H9 (cell line): ENCODE measurements at regions not wholly inside any gene's neighbourhood (a gene's known extent, or its start where the extent isn't known, plus 50 kb on each side); places are given as distances from the start of the nearest gene placed in this dataset.

Source experiments
- DNase-seq: peaks from one replicate; pipeline ENCODE4 v3.0.0-alpha.2; 2017
- H2AFZ ChIP-seq: one replicate; pipeline ENCODE4 v1.6.1; 2013; ENCODE audit warnings: mild to moderate bottlenecking, low read length, control low read depth, moderate library complexity
- H2AK5ac ChIP-seq: 2 replicates; pipeline ENCODE4 v1.6.1; 2013; ENCODE audit warnings: low read length, control low read depth, mixed read lengths; ENCODE audit not compliant: insufficient read length
- H2BK120ac ChIP-seq: one replicate; pipeline ENCODE4 v1.6.1; 2013; ENCODE audit warnings: low read depth, mild to moderate bottlenecking, low read length, control low read depth, inconsistent platforms; ENCODE audit not compliant: poor library complexity, severe bottlenecking
- H2BK12ac ChIP-seq: 2 replicates; pipeline ENCODE4 v1.6.1; 2013; ENCODE audit warnings: low read length, control low read depth, mixed read lengths, low read depth; ENCODE audit not compliant: insufficient read length
- H2BK15ac ChIP-seq: 2 replicates; pipeline ENCODE4 v1.6.1; 2013; ENCODE audit warnings: low read depth, low read length, control low read depth
- H2BK20ac ChIP-seq: one replicate; pipeline ENCODE4 v1.6.1; 2013; ENCODE audit warnings: low read depth, mild to moderate bottlenecking, low read length, control low read depth, inconsistent platforms; ENCODE audit not compliant: poor library complexity, severe bottlenecking
- H2BK5ac ChIP-seq: 2 replicates; pipeline ENCODE4 v1.6.1; 2013; ENCODE audit warnings: low read length, control low read depth, mixed read lengths; ENCODE audit not compliant: insufficient read length
- H3K14ac ChIP-seq: 2 replicates; pipeline ENCODE4 v1.6.1; 2013; ENCODE audit warnings: low read length, control low read depth; ENCODE audit not compliant: insufficient read depth
- H3K18ac ChIP-seq: 2 replicates; pipeline ENCODE4 v1.6.1; 2013; ENCODE audit warnings: low read depth, mild to moderate bottlenecking, mixed read lengths, low read length, control low read depth; ENCODE audit not compliant: insufficient read length
- H3K23ac ChIP-seq: 2 replicates; pipeline ENCODE4 v1.6.1; 2013; ENCODE audit warnings: low read length, control low read depth, mixed read lengths, low read depth; ENCODE audit not compliant: insufficient read length
- H3K23me2 ChIP-seq: 2 replicates; pipeline ENCODE4 v1.6.1; 2013; ENCODE audit warnings: low read depth, mild to moderate bottlenecking, mixed read lengths, low read length, control low read depth; ENCODE audit not compliant: insufficient read length, poor library complexity, severe bottlenecking
- H3K27ac ChIP-seq: 2 replicates; pipeline ENCODE4 v1.5.1; 2013; ENCODE audit warnings: low read length, control low read depth, mixed read lengths, low read depth; ENCODE audit not compliant: insufficient read length
- H3K27me3 ChIP-seq: 2 replicates; pipeline ENCODE4 v1.6.1; 2013; ENCODE audit warnings: low read length, control low read depth, inconsistent platforms; ENCODE audit not compliant: insufficient read depth
- H3K4ac ChIP-seq: 2 replicates; pipeline ENCODE4 v1.6.1; 2013; ENCODE audit warnings: low read depth, mild to moderate bottlenecking, control low read depth, inconsistent platforms, low read length, moderate library complexity
- H3K4me1 ChIP-seq: 2 replicates; pipeline ENCODE4 v1.6.1; 2013; ENCODE audit warnings: low read length, control low read depth, inconsistent platforms; ENCODE audit not compliant: insufficient read depth
- H3K4me2 ChIP-seq: 2 replicates; pipeline ENCODE4 v1.6.1; 2013; ENCODE audit warnings: low read length, control low read depth, mixed read lengths; ENCODE audit not compliant: insufficient read length, insufficient read depth
- H3K56ac ChIP-seq: 2 replicates; pipeline ENCODE4 v1.6.1; 2013; ENCODE audit warnings: low read depth, mild to moderate bottlenecking, mixed read lengths, low read length, control low read depth; ENCODE audit not compliant: insufficient read length
- H3K79me1 ChIP-seq: 2 replicates; pipeline ENCODE4 v1.6.1; 2013; ENCODE audit warnings: low read depth, mild to moderate bottlenecking, moderate library complexity, low read length, control low read depth, inconsistent platforms; ENCODE audit not compliant: insufficient read depth, poor library complexity, severe bottlenecking
- H3K79me2 ChIP-seq: 2 replicates; pipeline ENCODE4 v1.6.1; 2013; ENCODE audit warnings: low read length, control low read depth, inconsistent platforms; ENCODE audit not compliant: insufficient read depth
- H3K9ac ChIP-seq: 2 replicates; pipeline ENCODE4 v1.6.1; 2013; ENCODE audit warnings: low read length, control low read depth, mixed read lengths; ENCODE audit not compliant: insufficient read length; ENCODE audit errors: extremely low read depth
- H3K9me3 ChIP-seq: one replicate; pipeline ENCODE4 v1.6.1; 2013; ENCODE audit warnings: low read depth, low read length, inconsistent platforms; ENCODE audit not compliant: control insufficient read depth
- H3T11ph ChIP-seq: one replicate; pipeline ENCODE4 v1.6.1; 2013; ENCODE audit warnings: mild to moderate bottlenecking, low read length, control low read depth, inconsistent platforms
- H4K20me1 ChIP-seq: one replicate; pipeline ENCODE4 v1.6.1; 2013; ENCODE audit not compliant: control insufficient read depth, insufficient read length, insufficient read depth
- H4K5ac ChIP-seq: 2 replicates; pipeline ENCODE4 v1.6.1; 2013; ENCODE audit warnings: low read depth, mild to moderate bottlenecking, mixed read lengths, low read length, control low read depth; ENCODE audit not compliant: insufficient read length
- H4K8ac ChIP-seq: replicated peaks from 2 replicates; pipeline ENCODE4 v1.6.1; 2013; ENCODE audit warnings: low read length, control low read depth, mixed read lengths, low read depth; ENCODE audit not compliant: insufficient read length
- H4K91ac ChIP-seq: 2 replicates; pipeline ENCODE4 v1.6.1; 2013; ENCODE audit warnings: low read depth, mild to moderate bottlenecking, moderate library complexity, mixed read lengths, low read length, control low read depth; ENCODE audit not compliant: insufficient read length
- H3K27ac Mint-ChIP-seq, 3 experiments: 2 replicates in 2 of 3; 3 replicates in 1 of 3; pipeline ENCODE4 v1.8.0; 2020 to 2021; ENCODE audit warnings: mixed read lengths in 3 of 3, mild to moderate bottlenecking in 1 of 3, moderate library complexity in 1 of 3
- H3K27me3 Mint-ChIP-seq: 2 replicates; pipeline ENCODE4 v1.8.0; 2021; ENCODE audit warnings: low read depth, mild to moderate bottlenecking, moderate library complexity, mixed read lengths
- H3K36me3 Mint-ChIP-seq, 3 experiments: 2 replicates in 2 of 3; 3 replicates in 1 of 3; pipeline ENCODE4 v1.8.0; 2020 to 2021; ENCODE audit warnings: low read depth in 3 of 3, mixed read lengths in 3 of 3; ENCODE audit not compliant: insufficient read depth in 1 of 3
- H3K4me1 Mint-ChIP-seq, 2 experiments: 2 replicates each; pipeline ENCODE4 v1.8.0; 2020; ENCODE audit warnings: mixed read lengths in 2 of 2
- H3K4me3 Mint-ChIP-seq, 2 experiments: 2 replicates in 1 of 2; 3 replicates in 1 of 2; pipeline ENCODE4 v1.8.0; 2020 to 2021; ENCODE audit warnings: mild to moderate bottlenecking in 2 of 2, mixed read lengths in 2 of 2, moderate library complexity in 1 of 2
- H3K9me3 Mint-ChIP-seq, 2 experiments: 2 replicates in 1 of 2; 3 replicates in 1 of 2; pipeline ENCODE4 v1.8.0; 2020; ENCODE audit warnings: mild to moderate bottlenecking in 2 of 2, mixed read lengths in 2 of 2, moderate library complexity in 1 of 2
- CTCF ChIP-seq: fragments of 200-600 bp; sonication (generic); conservative IDR thresholded peaks from 3 replicates; pipeline ENCODE4 v1.8.0; 2021; ENCODE audit warnings: antibody characterized with exemption, mild to moderate bottlenecking
- WGBS: extraction: QIAGEN DNeasy Blood & Tissue Kit; methylation state at CpG from one replicate; pipeline ENCODE4 v1.1.7; 2013; ENCODE audit warnings: missing lambda C conversion rate, low lambda C conversion rate, mixed read lengths; ENCODE audit not compliant: insufficient read length; ENCODE audit errors: extremely low coverage; 5-methylcytosine and 5-hydroxymethylcytosine counted together

GRCh38 chr22:49523374-49524008 is 304.2 kb downstream of the BRD1 start:
- peaks cover 3% of the 10 kb centered on the region; the same call in 1 of the 2 replicates for H3K4me1 ChIP-seq
- no peak overlapping the region for H3T11ph ChIP-seq
- no peaks in the 10 kb centered on the region for H3K23me2 ChIP-seq
- DNase-seq: no peak
- H4K5ac ChIP-seq: no peak overlapping the region
- no peak overlapping the region for H4K8ac ChIP-seq
- no peaks in the 10 kb centered on the region for H3K79me1 ChIP-seq
- peaks cover 8 to 10% of the 10 kb centered on the region in 2 experiments; a peak in 4 of 5 replicates for H3K9me3 Mint-ChIP-seq
- H3K18ac ChIP-seq: no peak overlapping the region
- H2AK5ac ChIP-seq: no peak overlapping the region
- no peak overlapping the region for H3K4ac ChIP-seq
- H3K27me3 Mint-ChIP-seq: peaks cover 2% of the 10 kb centered on the region
- no peak overlapping the region for H2BK20ac ChIP-seq
- H4K91ac ChIP-seq: no peak overlapping the region
- no peak overlapping the region for H2BK120ac ChIP-seq
- no peak overlapping the region for H2BK12ac ChIP-seq
- H3K4me1 Mint-ChIP-seq: peaks cover 32 to 41% of the 10 kb centered on the region in 2 experiments
- no peaks in the 10 kb centered on the region for H3K27me3 ChIP-seq
- H4K20me1 ChIP-seq: no peaks in the 10 kb centered on the region
- H3K4me2 ChIP-seq: no peak overlapping the region
- no peak overlapping the region for H3K27ac Mint-ChIP-seq
- H3K56ac ChIP-seq: no peak overlapping the region
- no peak for TF ChIP-seq CTCF
- H3K14ac ChIP-seq: no peak overlapping the region
- no peak overlapping the region for H2AFZ ChIP-seq
- no peak overlapping the region for H2BK15ac ChIP-seq
- H2BK5ac ChIP-seq: no peak overlapping the region
- no CpG with 5 or more reads among the region's 15 CpGs for WGBS
- no peak overlapping the region for H3K4me3 Mint-ChIP-seq
- H3K9me3 ChIP-seq: no peaks in the 10 kb centered on the region
- H3K9ac ChIP-seq: no peak overlapping the region
- no peak overlapping the region for H3K23ac ChIP-seq
- H3K27ac ChIP-seq: no peak overlapping the region
- no peaks in the 10 kb centered on the region for H3K79me2 ChIP-seq
- H3K36me3 Mint-ChIP-seq: no peaks in the 10 kb centered on the region
